Large intestine (tissue), 3 donors: ENCODE measurements at regions not wholly inside any gene's neighbourhood (a gene's known extent, or its start where the extent isn't known, plus 50 kb on each side); places are given as distances from the start of the nearest gene placed in this dataset.

Experiments used
- DNase-seq, 2 donors: peaks; one replicate each; pipeline versions ENCODE4 v3.0.0 to v3.0.0-alpha.2; 2013
- H3K27ac ChIP-seq: one replicate; pipeline ENCODE4 v1.5.1; 2013; ENCODE audit warnings: low read length
- H3K27me3 ChIP-seq: 2 replicates; pipeline ENCODE4 v1.6.1; 2013; ENCODE audit warnings: low read length; ENCODE audit not compliant: control insufficient read depth, insufficient read depth
- H3K36me3 ChIP-seq: 2 replicates; pipeline ENCODE4 v1.6.1; 2013; ENCODE audit warnings: low read length; ENCODE audit not compliant: control insufficient read depth, insufficient read depth
- H3K4me1 ChIP-seq: one replicate; pipeline ENCODE4 v1.6.1; 2013; ENCODE audit warnings: low read length; ENCODE audit not compliant: control insufficient read depth, insufficient read depth
- H3K4me3 ChIP-seq: one replicate; pipeline ENCODE4 v1.5.1; 2013; ENCODE audit warnings: low read length
- H3K9me3 ChIP-seq: one replicate; pipeline ENCODE4 v1.6.1; 2013; ENCODE audit warnings: mild to moderate bottlenecking, low read depth, low read length, moderate library complexity; ENCODE audit not compliant: control insufficient read depth
- WGBS: methylation state at CpG from one replicate; pipeline ENCODE4 v1.1.5; 2013; ENCODE audit warnings: low lambda C conversion rate; ENCODE audit not compliant: insufficient coverage; 5-methylcytosine and 5-hydroxymethylcytosine counted together

- Histone ChIP-seq H3K4me3 (no peak overlapping the region), H3K27me3 (no peaks in the 10 kb centered on the region), H3K9me3 (peaks cover 3% of the 10 kb centered on the region), H3K36me3 (no peaks in the 10 kb centered on the region), H3K27ac (no peak overlapping the region), H3K4me1 (no peaks in the 10 kb centered on the region)
- no CpG with 5 or more reads among the region's 14 CpGs for WGBS
- no peak for DNase-seq
Observed at GRCh38 chr13:77975358-77976042, 56.9 kb upstream of the EDNRB start.

DNA sequence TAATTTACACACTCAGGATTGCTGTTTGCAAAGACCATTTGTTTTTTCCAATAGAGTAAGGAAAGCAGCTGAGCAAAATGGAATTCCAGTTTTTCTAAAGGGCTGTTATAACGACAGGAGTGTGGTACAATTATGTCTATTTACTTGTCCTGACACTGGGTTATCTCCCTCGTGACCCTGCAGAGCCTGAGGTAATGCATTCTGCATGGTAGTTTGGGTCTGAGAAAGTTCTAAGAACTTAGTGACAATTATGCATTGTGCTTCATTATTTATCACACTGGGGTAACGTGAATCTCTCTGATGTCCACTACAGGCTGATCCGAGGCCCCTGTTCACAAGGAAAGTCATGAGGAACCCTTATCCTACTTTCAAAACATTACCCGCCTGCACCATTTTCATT lies 50.7 kb upstream of the EDNRB start:
- H3K27ac ChIP-seq: no peak overlapping the region
- H3K4me3 ChIP-seq: no peak overlapping the region
- H3K4me1 ChIP-seq: no peaks in the 10 kb centered on the region
- DNase-seq: no peak
- no peaks in the 10 kb centered on the region for H3K27me3 ChIP-seq
- no CpG with 5 or more reads among the region's 5 CpGs for WGBS
- no peaks in the 10 kb centered on the region for H3K9me3 ChIP-seq
- no peaks in the 10 kb centered on the region for H3K36me3 ChIP-seq
